ENCODE measurements at regions not wholly inside any gene's neighbourhood (a gene's known extent, or its start where the extent isn't known, plus 50 kb on each side); places are given as distances from the start of the nearest gene placed in this dataset.

GRCh38 chr11:104339380-104339831 lies 175.5 kb upstream of the PDGFD start:
- no peak for TF ChIP-seq EWSR1 (IDR thresholded peaks at IDR 0.05; ENCODE audit: borderline replicate concordance, low read depth, partially characterized antibody)
- no peak for TF ChIP-seq ZKSCAN3 (CRISPR knock-in tag; IDR thresholded peaks at IDR 0.05)
- TF ChIP-seq CHD2 (IDR thresholded peaks at IDR 0.05; ENCODE audit: low read depth, low read length), result no peak
- no peak for TF ChIP-seq BRCA1 (IDR thresholded peaks at IDR 0.05)
- TF ChIP-seq BRCA1 (CRISPR knock-in tag; IDR thresholded peaks at IDR 0.05), result no peak

All from K562 (cell line).